Cardiac septum (tissue), 1 donor: ENCODE measurements at regions not wholly inside any gene's neighbourhood (a gene's known extent, or its start where the extent isn't known, plus 50 kb on each side); places are given as distances from the start of the nearest gene placed in this dataset.

Source experiments
- DNase-seq: peaks from one replicate; pipeline ENCODE4 v3.0.0-alpha.2; 2020; ENCODE audit warnings: low spot score
- intact Hi-C: fragments of 100-400 bp; cut with DNase I; formaldehyde crosslinking; loops from one replicate; pipeline ENCODE4 v1.14.0; 2022
- donor health status: DM: no; HTN: no; CAD: no.

GRCh38 chr5:12072441-12072840, 168.2 kb upstream of the CTNND2 start:
- intact Hi-C loops = no loop called here
- no peak for DNase-seq

DNA sequence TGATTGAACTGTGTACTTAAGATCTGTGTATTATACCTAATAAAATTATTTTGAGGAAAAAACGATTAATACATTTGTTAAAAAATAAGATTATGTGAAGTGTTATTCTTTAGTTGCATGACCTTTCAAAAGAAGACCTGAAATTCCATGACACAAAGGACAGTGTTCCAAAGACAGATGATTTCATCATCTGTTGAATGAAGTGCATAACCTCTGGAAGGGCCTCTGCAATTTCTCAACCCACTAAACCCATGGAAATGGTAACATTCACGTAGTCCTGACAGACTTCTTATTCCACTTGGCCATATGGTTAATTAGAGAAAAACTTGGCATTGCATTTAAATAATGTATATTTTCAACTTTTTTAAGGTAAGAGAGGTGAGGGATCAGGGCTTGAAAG, 167.2 kb upstream of the CTNND2 start:
- DNase-seq = no peak
- intact Hi-C loops = no loop called here

DNA sequence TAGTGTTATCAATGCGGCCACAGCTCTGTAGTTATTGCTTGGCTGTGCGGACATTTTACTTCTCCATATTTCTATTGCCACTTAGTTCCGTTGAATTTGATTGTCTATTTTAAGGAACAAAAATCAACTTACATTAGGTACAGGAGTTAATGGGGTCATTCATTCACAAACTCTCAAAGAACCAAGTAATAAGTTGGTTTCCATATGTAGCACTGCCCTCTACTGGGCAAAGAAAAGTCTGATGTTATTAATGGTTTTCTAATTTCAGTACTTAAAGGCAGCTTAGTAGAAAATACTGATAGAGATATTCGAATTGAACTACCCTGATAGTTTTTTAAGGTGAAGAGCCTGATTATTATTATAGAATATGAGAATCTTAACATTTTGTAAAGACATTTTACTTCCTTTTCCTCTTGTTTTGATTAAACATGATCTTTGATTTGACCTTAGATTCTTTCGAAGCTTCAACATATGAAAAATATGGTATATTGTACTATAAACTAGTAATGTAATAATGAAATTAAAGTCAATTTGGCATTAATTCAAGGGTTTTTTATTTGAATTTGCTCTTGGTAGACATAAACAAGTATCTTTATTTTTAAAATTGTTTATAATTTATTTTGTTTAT, 119.5 kb upstream of the CTNND2 start:
- DNase-seq = no peak
- intact Hi-C loops = loop anchor here (5.0 to 10.0 kb wide), 2 partner anchors 759 to 1326 kb away; no protein-coding TSS in a partner anchor

- intact Hi-C loops = loop anchor here (5.0 to 10.0 kb wide), 2 partner anchors 758 to 1325 kb away; no protein-coding TSS in a partner anchor
These were observed 118.2 kb upstream of the CTNND2 start for GRCh38 chr5:12022444-12022843.

DNA sequence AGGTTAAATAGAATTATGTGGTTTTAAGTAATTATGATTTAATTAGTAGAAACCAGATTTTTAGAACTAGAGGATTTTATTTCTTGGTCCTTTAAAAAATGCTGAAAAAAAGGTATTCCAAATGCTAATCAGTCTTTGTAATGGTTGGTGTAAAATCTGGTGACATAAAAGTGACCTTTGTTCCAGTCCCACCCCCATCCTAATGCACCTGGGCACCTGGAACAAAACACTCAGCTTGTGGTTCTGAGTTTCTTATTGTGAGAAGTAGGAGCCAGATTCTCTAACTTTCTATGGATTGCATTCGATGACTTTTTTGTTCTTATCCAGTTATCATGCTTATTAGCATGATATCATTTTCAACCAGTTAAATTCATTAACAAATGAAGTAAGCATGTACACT, 115.1 kb upstream of the CTNND2 start:
- DNase-seq = no peak
- intact Hi-C loops = no loop called here

More at GRCh38 chr5:12022444-12022843, 118.2 kb upstream of the CTNND2 start:
- DNase-seq = no peak

DNA sequence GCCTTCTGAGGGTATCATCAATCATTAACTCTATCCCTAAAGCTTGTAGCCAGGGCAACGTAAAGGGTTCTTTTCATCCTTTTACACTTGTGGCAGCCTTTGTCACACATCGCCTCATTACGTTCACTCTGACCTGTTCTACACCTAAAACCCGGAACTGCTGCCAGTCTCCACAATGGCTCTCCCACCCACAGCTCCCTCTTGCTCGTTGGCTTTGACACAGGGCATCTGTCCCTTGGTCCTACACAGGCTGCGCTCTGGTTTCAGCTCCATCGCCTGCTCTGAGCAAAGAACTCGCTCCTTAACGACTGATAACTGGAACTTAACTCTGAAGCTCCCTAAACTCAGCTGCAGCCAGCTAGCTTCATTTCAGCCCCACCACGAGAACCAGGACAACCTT, 112.8 kb upstream of the CTNND2 start:
- intact Hi-C loops = no loop called here
- no peak for DNase-seq

- intact Hi-C loops = no loop called here
- DNase-seq = no peak
These were observed 112.0 kb upstream of the CTNND2 start for GRCh38 chr5:12016159-12016746.

GRCh38 chr5:12013351-12013750, 109.1 kb upstream of the CTNND2 start:
- no peak for DNase-seq
- intact Hi-C loops = no loop called here

- intact Hi-C loops = no loop called here
- DNase-seq = no peak
These were observed 99.4 kb upstream of the CTNND2 start for GRCh38 chr5:12003680-12004079.

DNA sequence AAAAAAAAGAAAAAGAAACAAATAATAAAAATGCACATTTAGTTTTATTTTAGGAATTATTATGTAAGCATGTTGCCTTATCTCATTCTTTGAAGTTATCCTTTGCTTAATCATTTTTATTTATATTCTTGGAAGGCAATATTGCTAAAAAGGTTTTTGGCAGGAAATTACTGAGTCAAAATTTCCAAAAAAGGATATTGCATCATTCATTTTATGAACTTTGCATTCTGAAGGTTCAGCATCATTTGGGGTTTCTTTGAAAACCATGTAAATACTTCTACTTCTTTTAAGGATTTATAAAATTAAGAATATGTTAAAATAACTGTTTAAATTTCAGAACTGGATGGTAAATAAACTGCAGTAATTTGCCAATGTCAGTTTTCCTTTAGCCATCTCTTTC, 94.2 kb upstream of the CTNND2 start:
- no peak for DNase-seq

GRCh38 chr5:11997942-11998341, 93.7 kb upstream of the CTNND2 start:
- no peak for DNase-seq
- intact Hi-C loops = no loop called here

More for the DNA sequence above, 94.2 kb upstream of the CTNND2 start:
- intact Hi-C loops = no loop called here

- no peak for DNase-seq
- intact Hi-C loops = no loop called here
These were observed 88.3 kb upstream of the CTNND2 start for GRCh38 chr5:11992518-11992917.

- no peak for DNase-seq
- intact Hi-C loops = no loop called here
These were observed 81.7 kb upstream of the CTNND2 start for GRCh38 chr5:11985993-11986392.

- no peak for DNase-seq
- intact Hi-C loops = no loop called here
These were observed 80.0 kb upstream of the CTNND2 start for GRCh38 chr5:11984196-11984595.

- DNase-seq = no peak
- intact Hi-C loops = no loop called here
These were observed 77.7 kb upstream of the CTNND2 start for GRCh38 chr5:11981986-11982385.

DNA sequence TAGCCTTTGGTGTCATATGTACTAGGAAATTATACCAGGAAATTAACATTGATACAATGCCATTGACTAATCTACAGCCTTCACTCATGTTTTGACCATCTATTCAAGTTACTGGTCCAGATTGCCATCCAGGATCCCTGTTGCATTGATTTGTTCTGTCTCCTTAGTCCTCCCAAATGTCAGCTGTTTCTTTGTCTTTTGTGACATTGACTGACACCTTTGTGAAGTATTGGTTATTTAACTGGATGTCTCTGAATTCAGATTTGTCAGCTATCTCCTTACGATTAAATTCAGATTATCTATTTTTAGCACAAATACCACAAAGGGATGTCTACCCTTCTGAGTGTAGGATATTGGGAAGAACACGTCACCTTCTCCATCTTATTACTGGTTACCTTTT, 73.7 kb upstream of the CTNND2 start:
- DNase-seq = no peak
- intact Hi-C loops = no loop called here

DNA sequence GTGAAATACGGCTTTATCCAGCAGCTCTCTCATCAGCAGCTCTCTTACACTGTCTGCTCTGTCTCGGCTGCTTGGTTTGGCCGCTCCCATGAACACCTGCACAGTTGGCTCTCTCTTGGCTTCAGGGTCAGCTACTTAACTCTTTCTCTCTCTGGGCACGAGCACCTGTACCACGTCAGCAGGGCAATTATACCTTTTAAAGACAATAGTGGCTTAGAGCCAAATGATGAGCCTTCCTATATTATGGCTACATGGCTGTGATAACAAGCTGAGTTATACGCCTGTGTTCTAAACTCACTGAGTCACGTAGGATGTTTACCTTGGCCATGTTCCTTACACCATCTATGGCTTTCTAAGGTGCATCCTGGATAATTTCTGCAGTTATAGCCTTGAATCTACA, 69.2 kb upstream of the CTNND2 start:
- intact Hi-C loops = no loop called here
- no peak for DNase-seq

GRCh38 chr5:11963227-11963626, 59.0 kb upstream of the CTNND2 start:
- intact Hi-C loops = no loop called here
- no peak for DNase-seq

DNA sequence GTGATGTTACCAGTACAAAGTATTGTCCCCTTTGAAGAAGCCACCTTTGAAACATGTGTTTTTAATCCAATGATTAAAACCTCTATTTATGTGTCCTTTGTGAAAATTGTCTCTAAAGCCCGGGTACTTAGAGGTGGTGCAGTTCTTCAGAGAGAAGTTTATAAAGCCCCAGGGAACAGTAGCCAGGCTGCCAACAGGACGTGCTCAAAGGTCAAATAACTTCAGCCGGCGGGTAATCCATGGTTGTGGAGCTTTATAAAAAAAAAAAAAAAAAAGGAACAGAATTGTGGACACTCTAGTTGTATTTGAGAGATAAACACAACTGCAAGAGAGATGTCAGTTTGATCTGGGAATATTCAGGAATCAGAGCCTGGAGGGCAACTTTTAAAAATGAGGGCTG, 57.9 kb upstream of the CTNND2 start:
- intact Hi-C loops = no loop called here

GRCh38 chr5:11958321-11958720, 54.1 kb upstream of the CTNND2 start:
- intact Hi-C loops = no loop called here
- DNase-seq = no peak

More for the DNA sequence above, 57.9 kb upstream of the CTNND2 start:
- DNase-seq = no peak

GRCh38 chr5:11955331-11955730, 51.1 kb upstream of the CTNND2 start:
- intact Hi-C loops = no loop called here
- no peak for DNase-seq
